Amygdala (tissue), 56 donors: ENCODE measurements at regions not wholly inside any gene's neighbourhood (a gene's known extent, or its start where the extent isn't known, plus 50 kb on each side); places are given as distances from the start of the nearest gene placed in this dataset.

ENCODE experiments used
- DNase-seq, 56 donors: peaks; one replicate each; lab custom pipeline; 2025; lab: John Stamatoyannopoulos, UW

DNA sequence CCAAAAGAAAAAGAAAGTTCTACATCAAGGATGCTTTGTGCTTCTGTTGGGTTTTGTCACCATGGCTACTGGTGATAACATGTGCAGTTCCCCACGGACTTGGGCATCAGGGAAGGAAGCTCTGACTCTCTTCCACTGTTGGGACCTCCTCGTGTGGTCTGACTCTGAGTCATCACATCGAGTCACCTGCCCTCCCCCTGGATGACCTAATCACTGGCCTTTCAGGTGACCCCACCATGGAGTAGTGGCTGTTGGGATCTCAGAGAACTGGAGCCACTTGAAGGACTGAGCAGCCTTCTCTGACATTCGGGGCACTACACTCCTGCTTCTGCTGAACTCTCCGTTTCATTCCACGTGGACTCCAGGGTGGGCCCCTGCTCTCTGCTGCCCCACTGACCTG, 60.8 kb upstream of the DOCK1 start:
- no peak for DNase-seq

DNA sequence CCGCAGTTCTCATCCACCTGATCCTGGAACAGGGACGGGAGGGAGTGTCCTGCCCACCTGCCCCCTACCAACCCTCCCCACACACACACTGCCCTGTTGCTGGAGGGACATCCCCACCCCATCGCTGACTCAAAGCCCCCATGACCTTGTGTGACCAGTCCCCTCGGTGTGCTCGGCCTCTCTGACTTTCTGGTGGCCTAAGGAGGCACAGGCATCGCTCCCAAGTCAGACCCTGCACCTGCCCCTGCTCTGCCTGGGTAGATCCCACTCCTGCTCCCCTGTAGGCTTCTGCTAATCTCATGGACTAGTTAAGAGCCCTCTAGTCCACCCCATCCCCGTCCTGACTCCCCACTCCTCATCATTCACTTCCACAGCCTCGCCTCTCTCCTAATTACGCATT, 58.8 kb upstream of the DOCK1 start:
- DNase-seq: no peak

GRCh38 chr10:126846959-126847358, 58.3 kb upstream of the DOCK1 start:
- no peak for DNase-seq

DNA sequence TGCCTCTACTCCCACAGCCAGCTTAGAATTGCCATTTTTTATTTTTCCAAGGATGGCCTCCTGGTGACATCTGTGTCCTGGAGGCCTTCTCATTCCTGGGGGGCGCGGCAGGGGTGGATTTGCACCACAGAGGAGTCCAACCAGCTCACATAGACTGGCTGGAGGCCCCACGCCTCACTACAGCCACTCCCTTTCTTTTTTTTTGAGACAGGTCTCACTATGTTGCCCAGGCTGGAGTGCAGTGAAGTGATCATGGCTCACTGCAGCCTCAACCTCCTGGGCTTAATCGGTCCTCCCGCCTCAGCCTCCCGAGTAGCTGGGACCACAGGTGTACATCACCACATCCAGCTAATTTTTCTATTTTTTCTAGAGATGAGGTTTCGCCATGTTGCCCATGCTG, 57.6 kb upstream of the DOCK1 start:
- DNase-seq: no peak

GRCh38 chr10:126849646-126850045, 55.6 kb upstream of the DOCK1 start:
- DNase-seq: no peak

GRCh38 chr10:126851414-126852108, 53.7 kb upstream of the DOCK1 start:
- DNase-seq: no peak

DNA sequence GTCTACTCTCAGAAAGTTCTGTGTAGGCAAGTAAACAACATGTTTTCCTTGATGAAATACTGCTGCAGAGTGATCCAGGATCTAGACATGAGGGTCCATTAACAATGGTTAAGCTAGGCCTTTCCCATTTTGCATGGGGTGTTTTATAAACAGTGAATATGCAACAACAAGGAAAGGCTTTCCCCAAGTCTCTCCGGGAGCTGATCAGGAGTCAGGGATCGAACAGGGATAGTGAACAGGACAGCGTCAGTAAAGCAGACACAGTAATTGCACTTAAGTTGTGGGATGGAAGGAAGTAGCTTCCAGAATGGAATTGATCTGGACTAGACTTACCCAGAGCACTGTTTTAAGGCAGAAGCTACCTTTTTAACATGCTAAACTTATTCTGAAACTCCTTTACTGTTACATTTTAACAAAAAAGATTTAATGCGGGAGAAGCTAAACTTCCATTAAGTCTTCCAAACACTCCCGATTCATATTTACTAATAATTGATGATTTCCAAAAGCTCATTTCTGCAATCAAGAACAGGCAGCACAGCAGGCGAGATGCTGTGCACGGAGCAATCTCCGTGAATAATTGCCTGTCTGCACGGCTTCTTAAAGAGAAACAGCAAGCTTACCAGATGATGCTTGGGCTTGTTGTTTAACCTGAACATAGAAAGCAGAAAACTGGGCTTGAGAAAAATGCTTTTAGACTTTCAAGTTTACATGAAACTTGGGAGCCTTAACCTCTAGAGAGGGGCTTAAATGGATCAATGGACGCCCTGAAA, 50.3 kb upstream of the DOCK1 start:
- no peak for DNase-seq
